GM23338 (cell line): ENCODE measurements at regions not wholly inside any gene's neighbourhood (a gene's known extent, or its start where the extent isn't known, plus 50 kb on each side); places are given as distances from the start of the nearest gene placed in this dataset.

ENCODE experiments used
- CREB1 ChIP-seq: fragments of 250-450 bp; sonication (Bioruptor Pico); IDR thresholded peaks from 2 replicates; pipeline ENCODE4 v1.5.0; 2020; ENCODE audit warnings: low read depth, mild to moderate bottlenecking, moderate library complexity
- CTCF ChIP-seq, 2 experiments: fragments of 200-600 bp in 1 of 2; sonication (generic) in 1 of 2; conservative IDR thresholded peaks; 2 replicates each; pipeline versions ENCODE4 v1.5.1 to v1.6.1; 2016 to 2017; ENCODE audit warnings: antibody characterized with exemption in 2 of 2, low read depth in 2 of 2, mild to moderate bottlenecking in 2 of 2, moderate library complexity in 1 of 2
- EZH2 ChIP-seq: fragments of 200-600 bp; sonication (generic); IDR thresholded peaks from one replicate; pipeline ENCODE4 v1.8.0; 2017; ENCODE audit warnings: antibody characterized with exemption, mild to moderate bottlenecking, low read depth; ENCODE audit not compliant: unreplicated experiment
- EZH2phosphoT487 ChIP-seq: fragments of 200-600 bp; sonication (generic); IDR thresholded peaks from one replicate; pipeline ENCODE4 v1.8.1; 2018; ENCODE audit warnings: antibody characterized with exemption; ENCODE audit not compliant: unreplicated experiment
- JUNB ChIP-seq: IDR thresholded peaks from one replicate; pipeline ENCODE4 v1.6.1; 2016; ENCODE audit warnings: antibody characterized with exemption; ENCODE audit not compliant: unreplicated experiment
- NANOG ChIP-seq: IDR thresholded peaks from 2 replicates; pipeline ENCODE4 v1.6.1; 2016; ENCODE audit warnings: antibody characterized with exemption, borderline replicate concordance
- POLR2AphosphoS5 ChIP-seq: IDR thresholded peaks from 2 replicates; pipeline ENCODE4 v1.6.1; 2016; ENCODE audit warnings: antibody characterized with exemption, low read depth
- REST ChIP-seq: IDR thresholded peaks from one replicate; pipeline ENCODE4 v1.6.1; 2018; ENCODE audit warnings: antibody characterized with exemption; ENCODE audit not compliant: unreplicated experiment
- STAT1 ChIP-seq: IDR thresholded peaks from one replicate; pipeline ENCODE4 v1.6.1; 2016; ENCODE audit warnings: antibody characterized with exemption; ENCODE audit not compliant: unreplicated experiment
- ZNF331 ChIP-seq: fragments of 250-450 bp; sonication (Bioruptor Pico); IDR thresholded peaks from 2 replicates; pipeline ENCODE4 v1.5.0; 2020; ENCODE audit warnings: low read depth, mild to moderate bottlenecking, moderate library complexity
- ZNF462 ChIP-seq: fragments of 250-450 bp; sonication (Bioruptor Pico); IDR thresholded peaks from 2 replicates; pipeline ENCODE4 v1.5.0; 2020; ENCODE audit warnings: mild to moderate bottlenecking, moderate library complexity
- TF ChIP-seq, protein P1 (sequence below): IDR thresholded peaks from 2 replicates; pipeline ENCODE4 v1.6.1; 2016; ENCODE audit warnings: antibody characterized with exemption

DNA sequence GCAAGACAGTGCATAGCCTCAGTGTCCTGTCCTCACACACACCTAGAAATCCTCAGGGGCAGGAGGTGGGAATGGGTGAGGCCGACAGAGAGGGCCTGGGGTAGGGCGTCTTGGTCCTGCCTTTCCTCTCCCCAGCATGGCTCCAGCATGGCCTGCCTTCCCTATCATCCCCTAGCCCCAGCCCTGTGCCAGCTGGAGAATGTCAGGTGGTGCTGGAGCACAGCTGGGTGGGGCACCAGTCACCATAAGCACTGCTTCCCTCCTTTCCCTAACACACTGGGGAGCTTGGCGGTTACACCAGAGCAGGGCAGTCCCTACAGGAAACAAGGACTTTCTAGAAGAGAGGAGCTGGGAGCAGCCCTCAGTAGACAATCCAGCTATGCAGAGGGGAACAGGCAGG is 236.8 kb downstream of the KLF13 start:
- TF ChIP-seq JUNB = no peak
- TF ChIP-seq CTCF (conservative IDR thresholded peaks at IDR 0.05; ENCODE audit: low read depth in 2 of 2) = no peak
- no peak for TF ChIP-seq EZH2
- TF ChIP-seq POLR2AphosphoS5 = no peak
- no peak for TF ChIP-seq CREB1 (CRISPR knock-in tag)
- TF ChIP-seq ZNF462 (CRISPR knock-in tag) = no peak
- TF ChIP-seq EZH2phosphoT487 = no peak
- no peak for TF ChIP-seq STAT1
- no peak for TF ChIP-seq REST
- no peak for TF ChIP-seq ZNF331
- no peak for TF ChIP-seq NANOG
- TF ChIP-seq, protein P1, sequence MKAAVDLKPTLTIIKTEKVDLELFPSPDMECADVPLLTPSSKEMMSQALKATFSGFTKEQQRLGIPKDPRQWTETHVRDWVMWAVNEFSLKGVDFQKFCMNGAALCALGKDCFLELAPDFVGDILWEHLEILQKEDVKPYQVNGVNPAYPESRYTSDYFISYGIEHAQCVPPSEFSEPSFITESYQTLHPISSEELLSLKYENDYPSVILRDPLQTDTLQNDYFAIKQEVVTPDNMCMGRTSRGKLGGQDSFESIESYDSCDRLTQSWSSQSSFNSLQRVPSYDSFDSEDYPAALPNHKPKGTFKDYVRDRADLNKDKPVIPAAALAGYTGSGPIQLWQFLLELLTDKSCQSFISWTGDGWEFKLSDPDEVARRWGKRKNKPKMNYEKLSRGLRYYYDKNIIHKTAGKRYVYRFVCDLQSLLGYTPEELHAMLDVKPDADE = no peak
